ENCODE measurements at regions not wholly inside any gene's neighbourhood (a gene's known extent, or its start where the extent isn't known, plus 50 kb on each side); places are given as distances from the start of the nearest gene placed in this dataset.

DNA sequence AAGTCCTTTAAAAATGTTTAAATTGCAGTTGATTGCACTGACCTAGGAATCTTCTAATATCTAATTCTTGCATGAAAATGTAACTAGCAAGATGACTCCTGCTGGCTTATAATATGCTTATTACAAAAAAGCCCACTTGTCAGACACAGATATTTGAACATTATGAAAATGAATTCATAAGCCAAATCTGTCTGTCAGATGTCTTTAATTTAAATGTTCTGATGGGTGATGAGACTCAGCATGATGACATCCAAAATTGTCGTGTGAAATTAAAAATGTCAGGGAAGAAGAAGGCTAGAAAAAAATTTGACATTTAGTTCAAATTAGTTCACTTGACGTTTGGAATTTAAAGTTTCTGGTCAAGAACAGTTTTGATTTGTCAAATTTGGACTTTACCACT is 277.8 kb downstream of the PHF14 start:
- Histone ChIP-seq H3K79me2 (replicated peaks; ENCODE audit: insufficient read depth) (no peaks in the 10 kb centered on the region), H3K4me1 (ENCODE audit: insufficient read depth) (no peaks in the 10 kb centered on the region), H3K9me2 (ENCODE audit: insufficient read depth) (0 out of 2 replicates have a peak, but pooled peaks cover 7% of the 10 kb centered on the region), H3F3A (replicated peaks; ENCODE audit: low read depth) (no peaks in the 10 kb centered on the region), H2AFZ (no peak overlapping the region), H3K4me2 (no peak overlapping the region), H3K36me3 (ENCODE audit: insufficient read depth) (no peaks in the 10 kb centered on the region), H3K27ac (ENCODE audit: low read depth) (no peak overlapping the region), H3K27me3 (ENCODE audit: insufficient read depth) (no peaks in the 10 kb centered on the region), H4K20me1 (replicated peaks; ENCODE audit: insufficient read depth) (no peaks in the 10 kb centered on the region), H3K4me3 (no peak overlapping the region)
- Mint-ChIP-seq H3K36me3 (ENCODE audit: low read depth) (no peaks in the 10 kb centered on the region), H3K27me3 (ENCODE audit: insufficient read depth, low read depth, poor library complexity) (no peaks in the 10 kb centered on the region), H3K27ac (no peak overlapping the region), H3K4me3 (no peak overlapping the region), H3K9me3 (no peaks in the 10 kb centered on the region), H3K4me1 (no peaks in the 10 kb centered on the region)
- no peak for ATAC-seq
- TF ChIP-seq EZH2 (IDR thresholded peaks at IDR 0.05; ENCODE audit: low read depth, unreplicated experiment) (no peak), POLR2AphosphoS5 (IDR thresholded peaks at IDR 0.05; ENCODE audit: low read depth) (no peak), STAT1 (IDR thresholded peaks at IDR 0.05; ENCODE audit: unreplicated experiment) (no peak), NANOG (IDR thresholded peaks at IDR 0.05; ENCODE audit: borderline replicate concordance) (no peak), JUNB (IDR thresholded peaks at IDR 0.05; ENCODE audit: unreplicated experiment) (no peak), CREB1 (CRISPR knock-in tag; IDR thresholded peaks at IDR 0.05; ENCODE audit: low read depth) (no peak)
- DNase-seq (ENCODE audit: low spot score), result no peak

DNA sequence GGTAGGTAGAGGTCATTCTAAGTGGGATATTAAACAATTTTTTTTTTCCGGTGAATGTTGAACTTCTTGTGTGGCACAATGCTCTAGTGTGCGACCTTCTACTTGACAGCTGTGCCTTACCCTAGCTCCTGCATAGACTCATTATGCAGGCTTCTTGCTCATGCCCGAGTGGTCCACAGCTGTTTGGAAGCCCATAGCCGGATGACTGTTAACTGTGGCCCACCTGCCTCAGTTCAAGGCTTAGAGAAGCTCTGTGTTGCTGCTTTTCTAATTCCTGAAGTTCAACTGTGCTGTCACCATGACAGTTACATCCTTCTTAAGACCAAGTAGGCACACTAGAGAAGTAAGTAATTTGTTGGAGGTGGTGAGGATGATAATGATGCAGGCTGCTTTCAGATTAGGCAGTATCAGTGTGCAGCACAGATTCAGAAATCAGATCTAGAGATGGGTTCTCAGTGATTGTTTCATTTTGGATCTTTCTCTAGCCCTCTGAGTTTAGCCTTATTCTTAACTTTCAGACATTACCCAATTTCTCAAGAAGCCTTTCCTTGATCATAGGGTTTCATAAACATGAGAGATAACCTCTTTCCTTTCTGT is 278.4 kb downstream of the PHF14 start:
- Mint-ChIP-seq H3K4me1 (no peaks in the 10 kb centered on the region), H3K36me3 (ENCODE audit: low read depth) (no peaks in the 10 kb centered on the region), H3K27ac (no peak overlapping the region), H3K4me3 (no peak overlapping the region), H3K9me3 (no peaks in the 10 kb centered on the region), H3K27me3 (ENCODE audit: insufficient read depth, low read depth, poor library complexity) (no peaks in the 10 kb centered on the region)
- H3F3A ChIP-seq (replicated peaks; ENCODE audit: low read depth), result no peaks in the 10 kb centered on the region
- no peaks in the 10 kb centered on the region for H3K79me2 ChIP-seq (replicated peaks; ENCODE audit: insufficient read depth)
- H3K4me1 ChIP-seq (ENCODE audit: insufficient read depth), result no peaks in the 10 kb centered on the region
- H3K9me2 ChIP-seq (ENCODE audit: insufficient read depth), result 0 out of 2 replicates have a peak, but pooled peaks cover 7% of the 10 kb centered on the region
- no peak for DNase-seq (ENCODE audit: low spot score)
- no peak overlapping the region for H3K27ac ChIP-seq (ENCODE audit: low read depth)
- H3K4me3 ChIP-seq, result no peak overlapping the region
- no peaks in the 10 kb centered on the region for H3K27me3 ChIP-seq (ENCODE audit: insufficient read depth)
- H2AFZ ChIP-seq, result no peak overlapping the region
- no peaks in the 10 kb centered on the region for H4K20me1 ChIP-seq (replicated peaks; ENCODE audit: insufficient read depth)
- no peak for ATAC-seq
- H3K36me3 ChIP-seq (ENCODE audit: insufficient read depth), result no peaks in the 10 kb centered on the region
- no peak overlapping the region for H3K4me2 ChIP-seq
- TF ChIP-seq, protein P1, sequence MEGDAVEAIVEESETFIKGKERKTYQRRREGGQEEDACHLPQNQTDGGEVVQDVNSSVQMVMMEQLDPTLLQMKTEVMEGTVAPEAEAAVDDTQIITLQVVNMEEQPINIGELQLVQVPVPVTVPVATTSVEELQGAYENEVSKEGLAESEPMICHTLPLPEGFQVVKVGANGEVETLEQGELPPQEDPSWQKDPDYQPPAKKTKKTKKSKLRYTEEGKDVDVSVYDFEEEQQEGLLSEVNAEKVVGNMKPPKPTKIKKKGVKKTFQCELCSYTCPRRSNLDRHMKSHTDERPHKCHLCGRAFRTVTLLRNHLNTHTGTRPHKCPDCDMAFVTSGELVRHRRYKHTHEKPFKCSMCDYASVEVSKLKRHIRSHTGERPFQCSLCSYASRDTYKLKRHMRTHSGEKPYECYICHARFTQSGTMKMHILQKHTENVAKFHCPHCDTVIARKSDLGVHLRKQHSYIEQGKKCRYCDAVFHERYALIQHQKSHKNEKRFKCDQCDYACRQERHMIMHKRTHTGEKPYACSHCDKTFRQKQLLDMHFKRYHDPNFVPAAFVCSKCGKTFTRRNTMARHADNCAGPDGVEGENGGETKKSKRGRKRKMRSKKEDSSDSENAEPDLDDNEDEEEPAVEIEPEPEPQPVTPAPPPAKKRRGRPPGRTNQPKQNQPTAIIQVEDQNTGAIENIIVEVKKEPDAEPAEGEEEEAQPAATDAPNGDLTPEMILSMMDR (conservative IDR thresholded peaks at IDR 0.05; ENCODE audit: low read depth in 2 of 2), result no peak
- TF ChIP-seq EZH2 (IDR thresholded peaks at IDR 0.05; ENCODE audit: low read depth, unreplicated experiment), result no peak
- no peak for TF ChIP-seq ZNF331 (CRISPR knock-in tag; IDR thresholded peaks at IDR 0.05; ENCODE audit: low read depth)
- TF ChIP-seq NANOG (IDR thresholded peaks at IDR 0.05; ENCODE audit: borderline replicate concordance), result no peak
- TF ChIP-seq, protein P2, sequence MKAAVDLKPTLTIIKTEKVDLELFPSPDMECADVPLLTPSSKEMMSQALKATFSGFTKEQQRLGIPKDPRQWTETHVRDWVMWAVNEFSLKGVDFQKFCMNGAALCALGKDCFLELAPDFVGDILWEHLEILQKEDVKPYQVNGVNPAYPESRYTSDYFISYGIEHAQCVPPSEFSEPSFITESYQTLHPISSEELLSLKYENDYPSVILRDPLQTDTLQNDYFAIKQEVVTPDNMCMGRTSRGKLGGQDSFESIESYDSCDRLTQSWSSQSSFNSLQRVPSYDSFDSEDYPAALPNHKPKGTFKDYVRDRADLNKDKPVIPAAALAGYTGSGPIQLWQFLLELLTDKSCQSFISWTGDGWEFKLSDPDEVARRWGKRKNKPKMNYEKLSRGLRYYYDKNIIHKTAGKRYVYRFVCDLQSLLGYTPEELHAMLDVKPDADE (IDR thresholded peaks at IDR 0.05), result no peak
- no peak for TF ChIP-seq STAT1 (IDR thresholded peaks at IDR 0.05; ENCODE audit: unreplicated experiment)
- TF ChIP-seq CREB1 (CRISPR knock-in tag; IDR thresholded peaks at IDR 0.05; ENCODE audit: low read depth), result no peak
- no peak for TF ChIP-seq POLR2AphosphoS5 (IDR thresholded peaks at IDR 0.05; ENCODE audit: low read depth)
- no peak for TF ChIP-seq JUNB (IDR thresholded peaks at IDR 0.05; ENCODE audit: unreplicated experiment)
- TF ChIP-seq EZH2phosphoT487 (IDR thresholded peaks at IDR 0.05; ENCODE audit: unreplicated experiment), result no peak
- TF ChIP-seq, protein P3, sequence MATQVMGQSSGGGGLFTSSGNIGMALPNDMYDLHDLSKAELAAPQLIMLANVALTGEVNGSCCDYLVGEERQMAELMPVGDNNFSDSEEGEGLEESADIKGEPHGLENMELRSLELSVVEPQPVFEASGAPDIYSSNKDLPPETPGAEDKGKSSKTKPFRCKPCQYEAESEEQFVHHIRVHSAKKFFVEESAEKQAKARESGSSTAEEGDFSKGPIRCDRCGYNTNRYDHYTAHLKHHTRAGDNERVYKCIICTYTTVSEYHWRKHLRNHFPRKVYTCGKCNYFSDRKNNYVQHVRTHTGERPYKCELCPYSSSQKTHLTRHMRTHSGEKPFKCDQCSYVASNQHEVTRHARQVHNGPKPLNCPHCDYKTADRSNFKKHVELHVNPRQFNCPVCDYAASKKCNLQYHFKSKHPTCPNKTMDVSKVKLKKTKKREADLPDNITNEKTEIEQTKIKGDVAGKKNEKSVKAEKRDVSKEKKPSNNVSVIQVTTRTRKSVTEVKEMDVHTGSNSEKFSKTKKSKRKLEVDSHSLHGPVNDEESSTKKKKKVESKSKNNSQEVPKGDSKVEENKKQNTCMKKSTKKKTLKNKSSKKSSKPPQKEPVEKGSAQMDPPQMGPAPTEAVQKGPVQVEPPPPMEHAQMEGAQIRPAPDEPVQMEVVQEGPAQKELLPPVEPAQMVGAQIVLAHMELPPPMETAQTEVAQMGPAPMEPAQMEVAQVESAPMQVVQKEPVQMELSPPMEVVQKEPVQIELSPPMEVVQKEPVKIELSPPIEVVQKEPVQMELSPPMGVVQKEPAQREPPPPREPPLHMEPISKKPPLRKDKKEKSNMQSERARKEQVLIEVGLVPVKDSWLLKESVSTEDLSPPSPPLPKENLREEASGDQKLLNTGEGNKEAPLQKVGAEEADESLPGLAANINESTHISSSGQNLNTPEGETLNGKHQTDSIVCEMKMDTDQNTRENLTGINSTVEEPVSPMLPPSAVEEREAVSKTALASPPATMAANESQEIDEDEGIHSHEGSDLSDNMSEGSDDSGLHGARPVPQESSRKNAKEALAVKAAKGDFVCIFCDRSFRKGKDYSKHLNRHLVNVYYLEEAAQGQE (IDR thresholded peaks at IDR 0.05; ENCODE audit: unreplicated experiment), result no peak
- no peak for TF ChIP-seq ZNF114 (CRISPR knock-in tag; IDR thresholded peaks at IDR 0.05)

Data from GM23338 (cell line).